ENCODE measurements at regions not wholly inside any gene's neighbourhood (a gene's known extent, or its start where the extent isn't known, plus 50 kb on each side); places are given as distances from the start of the nearest gene placed in this dataset.
"Not testable (repeated sequence)": the region's sequence is repeated elsewhere in the genome, so short reads cannot be mapped to it uniquely, and the experiment has no call there.

GRCh38 chrX:43423876-43424275 is 232.2 kb upstream of the MAOA start:
- no peak for DNase-seq

DNA sequence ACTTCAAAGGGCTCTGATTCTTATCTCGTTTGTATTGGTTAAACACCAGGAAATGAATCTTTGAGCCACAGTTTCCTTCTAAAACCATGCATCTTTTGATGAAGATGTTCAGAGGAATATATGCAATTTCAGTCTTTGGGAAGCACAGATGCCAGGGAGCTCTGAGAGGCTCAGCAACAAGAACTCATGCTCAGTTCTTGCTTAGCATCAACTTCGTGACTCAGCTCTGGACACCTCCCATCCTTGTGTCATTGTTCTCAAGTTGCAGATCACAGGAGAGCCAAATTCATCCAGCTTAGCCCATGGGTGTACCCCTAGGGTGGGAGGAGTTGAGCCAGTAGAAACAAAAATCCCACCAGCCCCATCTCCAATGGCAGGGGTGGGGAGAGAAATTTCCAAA is 219.6 kb upstream of the MAOA start:
- DNase-seq: no peak

DNA sequence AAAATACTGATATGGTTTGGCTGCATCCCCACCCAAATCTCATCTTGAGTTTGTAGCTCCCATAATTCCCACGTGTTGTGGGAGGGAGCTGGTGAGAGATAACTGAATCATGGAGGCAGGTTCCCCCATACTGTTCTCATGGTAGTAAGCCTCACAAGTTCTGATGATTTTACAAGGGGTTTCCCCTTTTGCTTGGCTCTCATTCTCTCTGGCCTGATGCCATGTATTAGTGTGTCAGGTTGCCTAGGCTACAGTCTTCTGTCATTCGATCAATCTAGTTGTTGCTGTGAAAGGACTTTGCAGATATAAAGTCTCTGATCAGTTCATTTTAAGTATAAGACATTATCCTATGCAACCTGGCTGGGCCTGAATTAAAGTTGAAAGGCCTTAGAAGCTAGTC is 209.3 kb upstream of the MAOA start:
- no peak for DNase-seq

GRCh38 chrX:43448688-43449087 is 207.4 kb upstream of the MAOA start:
- no peak for DNase-seq

GRCh38 chrX:43450355-43450754 is 205.7 kb upstream of the MAOA start:
- no peak for DNase-seq

- not testable (repeated sequence) for DNase-seq
Observed at GRCh38 chrX:43451976-43452686, 204.0 kb upstream of the MAOA start.

- DNase-seq: no peak
Observed at GRCh38 chrX:43456063-43456462, 200.0 kb upstream of the MAOA start.

- DNase-seq: no peak
Observed at GRCh38 chrX:43456906-43457305, 199.2 kb upstream of the MAOA start.

DNA sequence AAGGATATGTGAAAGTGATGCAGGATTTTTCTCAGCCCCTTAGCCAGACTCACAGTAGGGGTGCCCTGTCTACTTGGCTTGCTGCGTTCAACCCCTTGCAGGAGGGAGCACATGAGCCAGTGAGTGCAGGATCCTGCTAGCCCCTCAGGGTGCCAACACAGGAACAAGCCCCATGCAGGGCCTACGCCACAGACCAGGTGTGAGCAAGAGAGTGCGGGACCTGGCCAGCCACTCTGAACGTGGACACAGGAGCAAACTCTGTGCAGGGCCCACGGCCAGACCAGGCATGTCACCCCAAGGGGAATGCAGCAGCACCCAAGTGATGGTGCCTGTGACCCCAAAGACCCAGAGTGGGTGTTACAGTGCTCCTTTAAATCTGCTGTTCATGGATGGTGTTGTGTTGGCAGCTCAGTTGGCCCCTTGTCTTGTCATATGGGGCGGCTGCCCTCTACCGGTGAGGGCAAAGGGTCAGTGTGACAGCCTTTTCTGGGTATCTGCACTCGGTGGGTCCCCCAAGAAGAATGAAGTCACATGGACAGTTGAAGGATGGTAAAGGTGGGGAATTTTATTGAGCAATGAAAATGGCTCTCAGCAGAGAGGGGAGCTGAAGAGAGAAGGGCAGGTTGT is 188.4 kb upstream of the MAOA start:
- DNase-seq: no peak

DNA sequence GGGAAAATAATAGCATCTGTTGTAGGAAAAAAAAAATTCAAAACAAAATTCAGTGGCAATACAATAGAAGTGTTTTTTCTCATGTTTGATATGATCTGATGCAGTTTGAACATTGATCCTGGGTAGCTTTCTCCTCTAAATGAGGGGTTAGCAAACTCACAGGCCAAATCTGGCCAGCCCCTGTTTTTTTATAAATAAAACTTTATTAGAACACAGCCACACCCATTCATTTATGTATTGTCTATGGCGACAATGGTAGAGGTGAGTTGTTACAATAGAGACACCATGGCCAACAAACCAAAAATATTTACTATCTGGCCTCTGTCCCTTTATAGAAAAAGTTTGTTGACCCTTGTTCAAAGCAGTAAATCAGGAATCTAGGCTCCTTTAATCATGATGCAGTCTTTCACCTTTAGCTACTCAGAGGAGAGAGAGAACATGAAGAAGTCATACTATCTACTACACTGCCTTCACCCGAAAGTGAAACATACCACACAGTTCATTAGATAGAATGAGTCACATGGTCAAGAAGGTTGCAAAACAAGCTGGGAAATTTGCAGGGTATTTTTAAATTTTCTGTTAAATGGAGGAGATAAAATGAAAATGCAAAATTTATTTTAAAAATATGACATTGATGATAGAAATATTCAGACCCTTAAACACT is 186.6 kb upstream of the MAOA start:
- no peak for DNase-seq

DNA sequence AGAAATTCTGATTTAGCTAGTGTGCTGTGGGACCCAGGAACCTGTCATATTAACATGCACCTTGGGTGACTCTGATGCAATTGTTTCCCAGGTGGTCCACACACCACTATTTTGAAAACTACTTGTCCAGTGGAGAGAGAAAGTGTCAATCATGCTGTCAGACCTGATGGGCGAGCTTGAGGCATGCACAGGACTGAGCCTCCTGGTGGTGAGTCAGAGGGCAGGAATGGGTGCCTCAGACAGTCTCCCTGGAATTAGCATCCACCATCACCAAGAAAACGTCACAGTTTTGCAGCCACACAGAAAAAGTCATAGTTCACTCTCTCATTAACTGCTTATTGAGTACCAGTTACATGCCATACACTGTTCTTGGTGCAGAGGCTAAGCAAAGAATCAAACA is 181.8 kb upstream of the MAOA start:
- no peak for DNase-seq

- DNase-seq: no peak
Observed at GRCh38 chrX:43479070-43479469, 177.0 kb upstream of the MAOA start.

DNA sequence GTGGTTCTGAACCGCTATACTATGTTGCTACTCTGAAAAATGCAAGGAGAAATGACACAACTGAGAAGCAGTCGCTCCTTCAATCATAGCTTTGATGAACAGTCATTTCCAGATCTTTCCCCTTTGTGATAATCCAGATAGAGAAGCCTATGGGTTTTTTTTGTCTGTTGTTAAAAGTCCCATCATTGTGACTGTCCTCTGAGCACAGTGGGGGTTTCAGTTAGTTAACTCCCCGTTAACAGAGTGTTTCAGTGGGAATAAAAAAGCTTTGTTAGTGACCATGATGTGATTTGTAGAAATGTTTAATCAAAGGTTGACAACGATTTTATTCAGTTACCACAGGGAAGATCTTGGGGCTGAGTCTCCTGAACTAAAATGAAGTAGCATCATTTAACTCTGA is 176.2 kb upstream of the MAOA start:
- DNase-seq: no peak

- DNase-seq: no peak
Observed at GRCh38 chrX:43481576-43481975, 174.5 kb upstream of the MAOA start.

- DNase-seq: no peak
Observed at GRCh38 chrX:43493756-43494155, 162.3 kb upstream of the MAOA start.

GRCh38 chrX:43500246-43500645 is 155.9 kb upstream of the MAOA start:
- DNase-seq: no peak

GRCh38 chrX:43500996-43501694 is 155.0 kb upstream of the MAOA start:
- DNase-seq: no peak

DNA sequence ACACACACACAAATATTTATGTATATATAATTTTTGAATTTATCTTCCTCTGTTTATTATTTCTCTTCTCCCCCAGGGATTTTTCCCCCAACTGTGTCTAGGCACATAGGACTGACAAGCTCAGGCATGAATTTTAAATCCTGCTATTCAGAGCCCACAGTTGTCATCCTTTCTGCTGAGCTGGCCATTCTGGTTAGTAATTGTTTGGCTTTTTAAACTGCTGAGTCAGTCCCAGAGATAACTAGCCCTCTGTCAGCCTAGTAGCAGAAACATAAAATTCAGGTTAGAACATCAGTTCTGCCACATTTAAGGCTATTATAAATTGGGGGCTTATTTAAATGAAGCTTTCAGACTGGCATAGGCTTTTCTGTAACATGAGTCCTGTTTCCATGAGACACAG is 151.7 kb upstream of the MAOA start:
- DNase-seq: no peak

GRCh38 chrX:43505769-43506168 is 150.3 kb upstream of the MAOA start:
- DNase-seq: no peak

- no peak for DNase-seq
Observed at GRCh38 chrX:43508694-43509093, 147.4 kb upstream of the MAOA start.

GRCh38 chrX:43510209-43510608 is 145.9 kb upstream of the MAOA start:
- DNase-seq: no peak

- DNase-seq: no peak
Observed at GRCh38 chrX:43513085-43513484, 143.0 kb upstream of the MAOA start.

- DNase-seq: no peak
Observed at GRCh38 chrX:43514820-43515219, 141.3 kb upstream of the MAOA start.

DNA sequence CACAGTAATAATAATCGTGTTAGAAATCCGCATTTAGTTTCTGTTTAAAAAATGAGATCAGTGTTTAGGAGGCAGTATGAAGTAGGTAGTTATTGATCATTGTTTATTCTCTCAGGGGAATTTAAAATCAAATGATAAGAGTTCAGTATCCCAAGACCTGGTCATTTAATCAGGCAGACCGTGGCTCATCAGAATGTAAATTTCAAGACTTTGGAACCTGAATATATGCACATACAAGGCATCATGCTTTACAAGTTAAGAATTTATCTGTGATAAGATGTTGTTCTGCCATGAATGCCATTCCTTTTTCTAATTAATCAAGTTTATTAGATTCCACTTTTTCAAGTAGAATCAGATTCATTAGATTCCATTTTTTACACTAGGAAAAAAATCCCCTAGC is 133.5 kb upstream of the MAOA start:
- no peak for DNase-seq

All from NCI-H1930 (cell line).